ENCODE measurements at regions not wholly inside any gene's neighbourhood (a gene's known extent, or its start where the extent isn't known, plus 50 kb on each side); places are given as distances from the start of the nearest gene placed in this dataset.

DNA sequence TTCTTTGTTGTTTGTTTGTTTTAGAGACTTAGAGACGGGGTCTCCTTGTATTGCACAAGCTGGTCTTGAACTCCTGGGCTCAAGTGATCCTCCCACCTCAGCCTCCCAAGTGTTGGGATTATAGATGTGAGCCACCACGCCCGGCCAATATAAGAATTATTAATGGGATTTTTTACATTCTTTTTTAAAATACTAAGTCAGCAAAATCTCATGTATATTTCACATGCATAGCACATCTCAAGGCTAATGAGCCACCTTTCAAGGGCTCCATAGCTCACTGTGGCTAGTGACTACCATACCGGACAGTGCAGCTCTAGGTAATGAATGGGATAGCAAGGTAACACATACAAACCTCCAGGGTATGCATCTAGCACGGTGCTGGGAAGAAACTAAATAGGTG, 361.4 kb downstream of the SAMD5 start:
- DNase-seq = no peak

DNA sequence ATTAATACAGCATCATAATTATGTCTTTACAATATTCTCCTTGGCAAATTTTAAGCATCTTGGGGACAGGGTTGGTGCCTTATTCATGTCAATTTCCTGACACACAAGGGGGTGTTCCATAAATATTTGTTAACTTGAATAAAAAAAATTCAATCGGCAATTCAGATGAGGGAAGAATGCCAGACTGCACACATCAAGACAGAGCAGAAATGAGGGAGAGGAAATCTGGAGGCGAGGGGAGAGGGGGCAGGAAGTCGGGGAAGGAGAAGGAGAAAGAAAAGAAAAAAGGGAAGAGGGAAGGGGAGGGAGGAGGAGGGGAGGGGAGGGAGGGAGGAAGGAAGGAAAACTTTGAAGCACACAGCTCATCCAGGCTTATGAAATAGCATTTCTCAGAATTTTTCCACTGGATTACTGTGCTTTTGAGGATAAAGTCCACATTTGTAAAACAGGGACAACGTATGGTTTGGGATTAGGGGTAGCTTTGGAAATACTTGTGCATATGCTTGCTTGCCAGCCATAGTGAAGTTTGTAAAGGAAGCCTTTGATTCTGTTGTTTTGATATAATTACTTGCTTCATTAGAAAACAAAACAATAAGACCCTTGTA, 362.1 kb downstream of the SAMD5 start:
- DNase-seq = no peak

DNA sequence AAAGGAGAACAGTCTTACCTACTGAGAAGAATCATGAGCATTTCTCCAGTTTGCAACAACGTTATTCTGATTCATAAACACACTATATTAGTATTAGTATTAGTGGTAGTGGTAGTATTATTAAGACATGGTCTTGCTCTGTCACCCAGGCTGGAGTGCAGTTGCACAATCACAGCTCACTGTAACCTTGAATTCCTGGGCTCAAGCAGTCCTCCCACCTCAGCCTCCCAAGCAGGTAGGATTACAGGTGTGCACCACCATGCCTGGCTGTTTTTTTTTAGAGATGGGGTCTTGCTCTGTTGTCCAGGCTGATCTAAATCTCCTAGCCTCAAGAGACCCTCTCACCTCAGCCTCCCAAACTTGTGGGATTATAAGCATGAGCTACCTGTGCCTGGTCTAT, 363.5 kb downstream of the SAMD5 start:
- DNase-seq = no peak

DNA sequence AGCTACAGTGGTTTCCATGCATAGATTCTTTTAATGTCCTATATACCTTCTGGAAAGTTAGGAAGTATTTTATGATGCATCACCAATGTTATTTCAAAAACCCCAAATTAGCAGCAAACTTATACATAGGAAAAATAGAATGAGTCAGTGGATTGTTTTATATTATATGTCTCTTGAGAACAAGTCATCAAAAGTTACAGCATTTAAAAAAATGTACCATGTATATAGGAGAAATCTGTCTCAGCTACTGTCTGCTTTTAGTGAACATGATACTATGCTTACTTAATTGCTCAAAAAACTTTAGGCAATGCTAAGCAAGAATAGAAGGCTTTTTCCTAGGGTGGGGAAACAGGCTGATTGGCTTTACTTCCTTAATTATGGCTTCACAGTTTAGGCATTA, 365.3 kb downstream of the SAMD5 start:
- no peak for DNase-seq

DNA sequence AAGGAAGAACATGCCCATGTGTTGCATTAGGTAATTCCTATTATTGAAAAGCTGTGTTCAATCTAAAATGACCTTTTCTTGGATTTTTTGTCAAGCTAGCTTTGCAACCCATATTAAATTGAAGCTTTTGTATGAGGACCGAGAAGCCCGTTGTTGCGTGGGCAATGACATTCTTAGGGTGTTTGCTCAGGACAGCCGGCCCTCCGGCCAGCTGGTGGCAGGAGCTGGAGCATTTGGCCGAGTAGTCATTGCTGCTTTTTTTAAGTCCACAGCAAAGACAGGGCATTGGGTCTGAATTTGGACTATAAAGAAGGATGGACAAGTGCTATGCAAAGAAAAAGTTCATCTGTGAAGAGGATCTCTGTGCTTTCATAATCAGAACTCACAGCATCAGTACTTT, 365.8 kb downstream of the SAMD5 start:
- DNase-seq = no peak

DNA sequence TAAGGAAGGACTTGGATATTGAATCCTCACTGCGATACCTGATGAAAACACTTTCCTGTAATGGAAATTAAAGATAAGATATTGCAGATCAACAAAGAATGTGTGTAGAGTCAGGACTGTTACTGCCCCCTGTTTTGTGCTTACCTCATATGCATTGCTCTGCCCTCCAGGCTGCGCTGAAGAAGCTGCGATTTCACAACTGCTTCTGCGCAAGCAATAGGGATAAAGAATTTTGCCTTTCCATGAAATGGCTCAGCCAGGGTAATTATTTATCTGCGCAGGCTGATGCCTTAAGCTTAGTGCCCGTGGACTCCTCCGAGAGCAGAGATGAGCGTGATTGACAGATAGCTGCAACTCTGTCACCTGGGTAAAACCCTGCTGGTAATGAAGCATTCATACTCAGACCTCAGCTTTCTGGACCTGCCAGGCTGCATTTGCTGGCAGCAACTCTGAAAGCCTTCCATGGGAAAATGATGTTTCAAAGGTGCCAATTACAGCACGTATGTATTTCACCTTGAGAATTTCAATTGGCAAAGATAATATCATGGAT, 370.6 kb downstream of the SAMD5 start:
- no peak for DNase-seq

DNA sequence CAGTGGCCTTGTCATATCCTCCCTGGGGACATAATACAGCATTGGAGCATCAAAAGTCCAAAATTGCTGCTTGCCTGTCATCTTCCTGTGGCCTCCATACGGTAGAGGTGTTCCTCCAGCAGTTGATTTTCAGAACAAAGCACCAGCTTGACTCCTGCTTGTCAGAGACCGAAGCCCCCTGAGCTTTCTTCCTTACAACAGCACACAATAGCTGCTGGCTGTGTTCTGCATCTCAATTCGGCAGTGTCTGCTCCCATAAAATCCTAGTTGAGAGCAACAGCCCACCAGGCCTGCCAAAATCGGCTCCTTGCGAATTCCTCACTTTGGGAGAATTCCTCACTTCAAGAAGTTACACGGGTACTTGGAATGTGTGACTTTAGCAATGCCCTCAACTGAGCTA, 372.9 kb downstream of the SAMD5 start:
- DNase-seq = no peak

DNA sequence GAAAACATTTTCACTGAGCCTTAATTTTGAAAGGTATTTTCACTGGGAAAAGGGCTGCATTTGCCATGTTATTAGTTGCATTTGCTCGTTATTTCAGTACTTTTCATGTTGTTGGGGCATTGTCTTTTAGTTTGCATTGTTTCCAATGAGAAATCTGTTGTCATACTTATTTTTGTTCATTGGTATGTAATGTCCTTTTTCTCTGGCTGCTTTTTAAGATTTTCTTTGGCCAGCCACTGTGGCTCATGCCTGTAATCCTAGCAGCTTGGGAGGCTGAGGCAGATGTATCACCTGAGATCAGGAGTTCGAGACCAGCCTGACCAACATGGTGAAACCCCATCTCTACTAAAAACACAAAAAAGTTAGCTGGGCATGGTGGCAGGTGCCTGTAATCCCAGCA, 379.9 kb downstream of the SAMD5 start:
- no peak for DNase-seq

DNA sequence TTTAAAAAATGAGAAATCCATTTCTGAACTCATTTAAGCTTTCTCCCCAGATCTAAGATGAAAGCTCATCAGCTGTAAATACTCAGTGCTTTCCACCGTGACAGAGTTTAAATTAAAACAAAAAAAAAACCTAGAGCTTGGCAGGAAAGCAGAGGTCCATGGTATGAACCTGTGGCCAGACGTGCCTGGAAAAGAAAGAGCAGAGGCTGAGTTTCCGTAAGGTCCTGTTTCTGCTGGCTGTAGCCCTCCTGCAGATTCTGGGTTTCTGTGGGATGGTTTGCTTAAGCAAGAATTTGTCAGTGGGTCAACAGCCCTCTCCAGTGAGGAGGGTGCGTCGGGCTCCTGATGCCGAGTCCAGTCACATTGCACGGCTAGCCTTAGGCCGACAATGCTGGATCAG, 383.2 kb downstream of the SAMD5 start:
- DNase-seq = no peak

DNA sequence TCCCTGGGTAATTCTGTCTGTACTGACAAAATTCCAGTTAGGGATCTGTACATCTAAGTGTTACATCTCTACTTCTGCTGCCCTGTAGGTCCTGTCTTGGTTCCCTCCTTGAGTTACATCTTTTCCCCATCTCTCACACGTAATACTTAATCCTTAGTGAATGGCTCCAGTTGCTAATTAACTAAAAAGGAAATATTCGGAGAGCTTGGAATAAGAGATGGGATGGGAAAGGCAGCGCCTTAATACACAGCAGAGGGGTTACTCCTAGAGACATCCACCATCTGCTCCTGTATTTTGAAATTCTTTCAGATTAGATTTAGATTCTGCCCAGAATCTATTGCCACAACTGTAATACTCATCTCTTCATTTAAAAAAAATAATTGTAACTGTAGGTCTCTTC, 384.0 kb downstream of the SAMD5 start:
- no peak for DNase-seq

DNA sequence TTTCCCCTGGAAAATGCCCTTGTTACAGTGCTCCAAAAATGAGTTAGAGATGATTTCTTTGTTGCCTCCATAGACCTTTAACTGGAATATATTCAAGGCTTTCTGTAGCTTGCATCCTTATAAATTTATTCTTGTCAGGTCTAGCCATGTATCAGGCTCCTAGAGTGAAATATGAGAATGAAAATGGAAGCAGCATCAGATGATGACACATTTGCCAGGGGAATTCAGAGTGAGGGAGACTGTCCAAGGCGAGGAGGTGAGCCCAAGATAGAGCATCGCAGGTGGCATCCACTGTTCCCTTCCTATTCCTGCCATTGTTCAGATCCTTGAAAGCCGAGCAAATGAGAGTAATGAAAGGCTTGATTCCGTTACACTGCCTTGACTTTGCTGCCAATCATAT, 386.8 kb downstream of the SAMD5 start:
- no peak for DNase-seq

DNA sequence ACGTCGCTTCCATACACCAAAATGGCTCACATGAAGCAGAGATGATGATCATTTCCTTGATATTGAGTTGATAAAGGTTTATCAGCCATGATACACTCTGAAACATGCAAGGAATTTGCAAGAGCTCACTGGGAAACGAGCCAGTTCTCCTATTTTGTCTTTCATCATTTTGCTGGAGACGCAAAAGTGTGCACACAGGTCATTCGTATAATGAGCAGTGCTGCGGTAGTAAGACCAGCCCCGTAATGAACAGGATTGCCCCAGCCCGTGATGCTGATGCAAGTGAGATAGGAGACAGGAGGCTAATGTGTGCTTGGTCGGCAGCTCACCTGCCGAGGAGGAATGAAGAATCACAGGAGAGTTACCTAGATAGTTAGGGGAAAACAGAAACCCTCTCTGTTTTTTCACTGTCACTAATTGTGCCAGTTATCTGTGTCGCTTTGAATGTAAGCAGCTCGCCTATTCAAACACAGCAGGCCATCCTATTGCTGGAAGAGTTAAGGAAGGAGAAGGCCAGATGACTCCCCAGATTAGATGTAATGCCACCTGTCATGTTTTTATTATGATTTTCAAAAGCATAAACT, 391.8 kb downstream of the SAMD5 start:
- no peak for DNase-seq

DNA sequence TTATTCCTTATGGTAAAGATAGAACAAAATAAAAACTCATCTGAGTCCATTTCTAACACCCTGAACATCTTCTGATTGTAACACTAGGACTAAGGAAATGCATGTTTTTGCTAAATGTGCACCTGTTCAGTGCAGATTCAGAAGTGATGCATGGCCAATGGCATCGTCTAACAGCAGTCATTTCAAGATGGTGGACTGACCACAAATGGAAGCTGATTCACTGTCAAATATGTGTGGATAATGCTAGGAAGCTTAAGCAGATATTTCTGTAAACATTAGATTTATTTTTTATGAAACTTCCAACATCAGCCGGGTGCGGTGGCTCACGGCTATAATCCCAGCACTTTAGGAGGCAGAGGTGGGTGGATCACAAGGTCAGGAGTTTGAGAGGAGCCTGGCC, 394.8 kb downstream of the SAMD5 start:
- no peak for DNase-seq

DNA sequence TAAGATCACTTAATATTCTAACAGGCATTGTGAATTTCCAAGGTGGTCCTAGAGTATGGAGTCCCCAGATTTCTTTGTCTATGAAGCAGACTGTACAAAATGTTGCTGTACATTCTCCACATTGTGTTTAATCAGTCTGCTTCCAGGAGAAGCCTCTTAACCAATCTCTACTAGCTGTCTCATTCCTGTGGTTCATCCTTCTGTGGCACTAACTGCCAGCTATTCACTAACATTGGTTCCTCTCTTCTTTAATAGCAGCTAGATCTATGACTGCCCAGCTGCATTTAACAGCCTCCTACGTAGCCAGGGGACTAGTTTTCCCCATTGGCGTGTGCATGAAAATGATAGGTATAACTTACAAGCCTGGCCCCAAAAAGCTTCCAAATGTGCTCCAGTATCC, 395.4 kb downstream of the SAMD5 start:
- no peak for DNase-seq

DNA sequence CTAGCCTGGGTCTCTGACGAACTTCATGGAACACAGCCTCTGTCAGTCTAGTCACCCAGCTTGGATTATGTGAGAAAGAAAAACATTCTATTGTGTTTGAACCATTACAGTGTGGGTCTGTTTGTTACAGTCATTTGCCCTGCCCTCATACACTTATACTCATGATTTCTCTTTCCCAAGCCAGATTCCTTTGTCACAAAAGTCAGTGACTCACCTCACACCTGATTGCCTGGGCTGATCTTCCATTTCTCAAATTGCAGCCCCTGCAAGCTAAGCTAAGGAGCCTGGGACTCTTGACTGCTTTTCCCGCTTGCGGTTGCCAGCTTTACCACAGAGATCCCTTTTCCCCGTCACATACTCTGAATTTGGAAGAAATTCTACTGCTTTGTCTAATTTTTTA, 395.9 kb downstream of the SAMD5 start:
- no peak for DNase-seq

DNA sequence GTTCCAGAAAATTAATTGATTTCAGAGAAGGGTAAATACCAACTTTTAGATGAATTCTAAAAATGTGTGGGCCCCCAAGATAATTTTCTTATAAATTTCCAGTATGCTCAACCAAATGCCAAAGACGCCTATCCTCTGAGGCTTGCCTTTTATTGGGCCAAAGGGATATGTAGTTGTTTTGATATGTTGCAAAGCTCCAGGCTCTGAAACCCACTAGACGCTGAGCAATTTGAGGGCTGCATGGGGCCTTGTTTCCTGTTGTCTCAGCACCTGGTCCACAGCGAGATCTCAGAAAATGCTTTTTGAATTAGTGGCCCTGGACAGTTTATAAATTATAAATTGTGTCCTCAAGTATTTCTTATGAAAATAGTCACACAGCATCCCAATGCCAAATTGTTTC, 397.2 kb downstream of the SAMD5 start:
- no peak for DNase-seq

DNA sequence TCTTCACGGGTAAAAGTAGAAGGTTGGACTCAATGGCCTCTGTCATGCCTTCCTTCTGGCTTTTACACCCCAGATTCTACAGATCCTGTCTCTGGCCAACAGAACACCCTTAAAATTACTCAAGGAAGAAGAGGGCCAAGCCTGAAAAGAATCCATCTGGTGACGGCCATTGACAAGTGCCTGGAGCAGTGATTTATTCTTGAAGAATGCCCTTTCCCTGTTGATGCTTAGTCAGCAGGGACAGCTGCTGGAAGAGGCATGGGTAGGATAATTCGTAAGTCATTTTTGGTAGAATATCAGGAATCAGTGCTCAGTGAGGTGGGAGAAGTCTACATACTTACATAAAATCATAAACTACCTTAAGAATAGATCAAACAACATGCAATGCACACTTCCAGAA, 397.9 kb downstream of the SAMD5 start:
- no peak for DNase-seq

DNA sequence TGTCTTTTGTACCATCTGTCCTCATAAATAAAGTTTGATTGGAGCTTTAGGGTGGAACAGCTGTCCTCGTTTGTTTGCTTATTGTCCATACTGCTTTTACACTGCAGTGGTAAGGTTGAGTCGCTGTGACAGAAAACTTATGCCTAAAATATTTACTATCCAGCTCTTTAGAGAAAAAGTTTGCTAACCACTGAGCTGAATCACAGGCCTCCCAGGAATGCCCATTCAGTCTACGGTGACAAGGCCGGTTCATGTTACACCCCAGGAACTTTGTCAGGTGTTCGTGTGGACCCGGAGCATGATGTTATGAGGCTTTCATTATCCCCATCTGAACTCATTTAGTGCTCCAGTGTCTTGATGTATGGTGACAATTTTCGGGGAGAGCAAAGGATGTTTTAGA, 401.1 kb downstream of the SAMD5 start:
- no peak for DNase-seq

DNA sequence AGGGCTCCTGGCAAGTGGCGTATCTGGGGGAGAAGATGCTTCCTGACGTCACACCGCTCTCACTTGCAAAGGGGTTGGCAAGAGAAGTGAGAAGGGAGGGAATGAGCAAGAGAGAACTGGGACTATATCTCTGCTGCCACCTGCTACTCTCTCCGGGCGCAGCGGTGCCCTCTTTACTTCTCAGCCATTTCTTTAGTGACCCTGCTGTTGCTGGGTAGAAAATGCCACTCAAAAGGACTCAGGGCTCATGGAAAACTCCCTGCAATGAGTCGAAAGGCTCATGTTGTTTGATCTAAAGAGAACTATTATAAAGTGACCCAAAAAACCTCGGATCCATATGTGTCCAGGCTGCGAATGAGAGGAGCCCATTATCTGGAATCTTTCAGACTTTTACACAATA, 401.8 kb downstream of the SAMD5 start:
- no peak for DNase-seq

DNA sequence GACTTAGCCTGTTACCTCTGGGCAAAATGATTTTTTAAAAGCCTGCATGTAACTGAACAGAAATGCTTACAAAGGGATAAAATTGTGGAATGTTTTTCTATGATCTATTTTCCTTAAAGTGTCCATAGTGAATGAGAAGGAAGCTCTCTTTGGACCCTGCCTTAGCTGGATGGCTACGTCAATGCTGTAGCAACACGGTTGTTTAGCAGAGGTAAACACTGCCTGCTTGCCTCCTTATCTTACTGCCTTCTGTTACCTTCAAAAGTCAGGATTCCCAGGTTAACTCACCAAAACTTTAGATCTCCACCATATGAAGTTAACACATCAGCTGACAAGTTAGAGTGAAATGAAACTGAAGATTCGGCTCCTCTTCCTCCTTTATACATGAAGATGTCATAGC, 402.6 kb downstream of the SAMD5 start:
- no peak for DNase-seq

DNA sequence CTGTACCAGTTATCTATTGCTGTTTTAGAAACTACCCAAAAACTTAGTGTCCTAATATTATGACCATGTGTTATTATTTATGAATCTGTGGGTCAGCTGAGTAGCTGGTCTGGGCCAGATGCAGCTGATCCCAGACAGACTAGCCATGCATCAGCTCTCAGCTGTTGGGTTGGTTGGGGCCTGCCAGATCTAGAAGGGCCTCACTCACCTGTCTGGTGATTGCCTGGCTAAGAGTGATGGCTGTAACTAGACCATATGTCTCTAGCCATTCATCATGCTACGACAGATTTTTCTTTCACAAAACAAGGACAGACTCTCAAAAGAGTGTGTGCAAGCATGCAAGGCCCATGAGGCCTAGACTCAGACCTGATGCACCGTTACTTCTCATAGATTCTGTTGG, 403.2 kb downstream of the SAMD5 start:
- no peak for DNase-seq

DNA sequence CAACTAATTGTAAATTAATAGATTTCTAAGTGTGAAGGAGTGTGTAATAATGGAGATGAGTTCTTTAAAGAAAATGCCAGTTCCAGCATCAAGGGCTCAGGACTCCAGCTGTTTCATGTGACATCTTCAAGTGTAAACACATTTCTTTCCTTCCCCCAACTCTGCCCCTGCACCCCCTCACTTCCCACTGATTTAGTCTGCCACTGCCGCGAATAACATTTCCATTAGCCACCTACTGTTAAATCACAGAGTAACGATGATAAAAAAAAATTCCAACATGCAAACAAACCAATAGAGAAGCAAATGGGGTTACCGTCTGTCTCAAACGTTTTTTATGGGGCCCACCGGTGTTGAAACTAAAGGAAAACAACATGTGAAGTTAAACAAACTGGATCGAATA, 414.3 kb downstream of the SAMD5 start:
- DNase-seq = no peak

DNA sequence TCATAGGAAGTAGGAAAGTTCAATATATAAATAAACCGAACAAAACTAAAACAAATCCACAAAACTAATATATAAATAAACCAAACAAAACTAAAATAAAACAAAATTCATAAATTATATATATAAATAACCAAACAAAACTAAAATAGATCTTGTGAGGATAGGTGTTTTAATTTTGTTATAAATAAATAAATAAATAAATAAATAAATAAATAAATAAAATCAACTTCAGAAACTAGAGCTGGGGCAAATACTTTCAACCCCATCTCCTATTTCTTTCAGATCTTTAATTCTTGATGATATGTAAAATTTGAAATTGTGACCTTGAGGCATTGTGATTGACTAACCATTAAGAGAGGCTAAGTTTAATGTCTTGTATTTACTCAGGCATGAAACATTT, 416.1 kb downstream of the SAMD5 start:
- no peak for DNase-seq

DNA sequence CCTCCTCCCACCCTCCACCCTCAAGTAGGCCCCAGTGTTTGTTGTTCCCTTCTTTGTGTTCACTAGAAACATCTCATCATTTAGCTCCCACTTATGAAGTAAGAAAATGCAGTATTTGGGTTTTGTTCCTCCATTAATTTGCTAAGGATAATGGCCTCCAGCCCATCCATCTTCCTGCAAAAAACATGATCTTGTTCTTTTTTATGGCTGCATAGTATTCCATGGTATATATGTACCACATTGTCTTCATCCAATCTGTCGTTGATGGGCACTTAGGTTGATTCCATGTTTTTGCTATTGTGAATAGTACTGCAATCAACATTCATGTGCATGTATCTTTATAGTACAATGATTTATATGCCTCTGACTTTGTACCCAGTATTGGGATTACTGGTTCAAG, 416.8 kb upstream of the SASH1 start:
- no peak for DNase-seq

DNA sequence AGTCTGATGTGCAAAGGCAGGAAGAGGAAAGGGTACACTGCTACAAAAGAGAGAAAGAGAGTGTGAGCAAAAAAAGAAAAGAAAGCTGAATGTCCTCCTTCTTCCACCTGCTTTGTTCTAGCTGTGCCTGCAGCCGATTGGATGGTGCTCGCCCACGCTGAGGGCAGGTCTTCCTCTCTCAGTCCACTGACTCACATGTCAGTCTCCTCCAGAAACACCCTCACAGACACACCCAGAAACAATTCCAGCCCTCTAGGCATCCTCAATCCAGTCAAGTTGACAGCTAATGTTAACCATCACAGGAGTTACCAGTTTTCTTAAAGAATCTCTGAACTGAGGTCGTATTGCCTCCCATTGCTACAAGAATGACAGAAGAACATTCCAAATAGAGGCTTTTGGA, 411.9 kb upstream of the SASH1 start:
- DNase-seq = no peak

Measured in NCI-H1105 treated with DMSO at 0.1 percent for 48 hours (cell line).